Fibroblast of lung (primary cell): ENCODE measurements at regions not wholly inside any gene's neighbourhood (a gene's known extent, or its start where the extent isn't known, plus 50 kb on each side); places are given as distances from the start of the nearest gene placed in this dataset.

Experiments
- EZH2 ChIP-seq: IDR thresholded peaks from 2 replicates; pipeline ENCODE4 v1.5.1; 2012; ENCODE audit warnings: low read length, control low read depth, mild to moderate bottlenecking; ENCODE audit errors: missing control alignments
- TF ChIP-seq, protein P1 (sequence below), 2 donors: IDR thresholded peaks in 1 of 2; conservative IDR thresholded peaks in 1 of 2; 1 replicate in 1 of 2; 2 replicates in 1 of 2; pipeline ENCODE4 v1.5.1; 2011 to 2012; ENCODE audit warnings: low read length in 2 of 2, control low read depth in 1 of 2, inconsistent platforms in 1 of 2, low read depth in 1 of 2, mild to moderate bottlenecking in 1 of 2

DNA sequence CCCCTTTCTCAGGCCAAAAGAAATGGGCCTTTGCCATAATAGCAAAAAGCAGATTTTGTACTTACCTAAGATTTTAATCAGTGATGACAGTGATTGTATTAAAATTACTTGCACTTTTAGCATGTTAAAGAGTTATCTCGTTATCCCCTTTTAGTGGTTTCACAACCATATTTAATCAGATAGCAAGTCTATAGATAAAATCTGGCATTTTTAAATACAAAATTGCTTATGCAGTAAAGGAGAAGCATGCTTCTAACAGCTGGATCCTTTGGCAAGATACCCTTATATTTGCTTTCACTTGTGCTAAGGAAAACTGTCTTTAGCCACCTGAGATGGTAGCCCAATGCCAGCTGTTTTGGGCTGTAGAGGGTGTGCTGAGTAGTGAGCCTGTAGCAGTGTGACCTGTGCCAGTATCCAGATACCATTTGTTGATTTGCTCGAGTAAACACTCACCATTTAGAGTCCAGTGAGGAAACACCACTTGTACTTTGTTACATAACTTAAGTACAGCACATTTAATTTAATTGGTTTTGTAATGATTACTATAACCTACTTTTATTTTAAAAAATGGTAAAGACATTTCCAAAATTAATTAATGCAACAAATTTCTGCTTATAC is 314.4 kb upstream of the ZP4 start:
- TF ChIP-seq, protein P1, sequence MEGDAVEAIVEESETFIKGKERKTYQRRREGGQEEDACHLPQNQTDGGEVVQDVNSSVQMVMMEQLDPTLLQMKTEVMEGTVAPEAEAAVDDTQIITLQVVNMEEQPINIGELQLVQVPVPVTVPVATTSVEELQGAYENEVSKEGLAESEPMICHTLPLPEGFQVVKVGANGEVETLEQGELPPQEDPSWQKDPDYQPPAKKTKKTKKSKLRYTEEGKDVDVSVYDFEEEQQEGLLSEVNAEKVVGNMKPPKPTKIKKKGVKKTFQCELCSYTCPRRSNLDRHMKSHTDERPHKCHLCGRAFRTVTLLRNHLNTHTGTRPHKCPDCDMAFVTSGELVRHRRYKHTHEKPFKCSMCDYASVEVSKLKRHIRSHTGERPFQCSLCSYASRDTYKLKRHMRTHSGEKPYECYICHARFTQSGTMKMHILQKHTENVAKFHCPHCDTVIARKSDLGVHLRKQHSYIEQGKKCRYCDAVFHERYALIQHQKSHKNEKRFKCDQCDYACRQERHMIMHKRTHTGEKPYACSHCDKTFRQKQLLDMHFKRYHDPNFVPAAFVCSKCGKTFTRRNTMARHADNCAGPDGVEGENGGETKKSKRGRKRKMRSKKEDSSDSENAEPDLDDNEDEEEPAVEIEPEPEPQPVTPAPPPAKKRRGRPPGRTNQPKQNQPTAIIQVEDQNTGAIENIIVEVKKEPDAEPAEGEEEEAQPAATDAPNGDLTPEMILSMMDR (conservative IDR thresholded peaks at IDR 0.05 in 1 of 2, IDR thresholded peaks at IDR 0.05 in 1 of 2; ENCODE audit: low read depth in 1 of 2, low read length in 2 of 2), result no peak
- TF ChIP-seq EZH2, result no peak
